H1 (cell line): ENCODE measurements at regions not wholly inside any gene's neighbourhood (a gene's known extent, or its start where the extent isn't known, plus 50 kb on each side); places are given as distances from the start of the nearest gene placed in this dataset.

Experiments
- CBX5 ChIP-seq: fragments of 300-800, 300-1000 bp; sonication (generic); IDR thresholded peaks from 2 replicates; pipeline ENCODE4 v1.7.1; 2016; ENCODE audit warnings: antibody characterized with exemption, low read length, low read depth
- JUND ChIP-seq: IDR thresholded peaks from 2 replicates; pipeline ENCODE4 v1.6.1; 2011; ENCODE audit warnings: mild to moderate bottlenecking, improper control_type of control experiment, low read length
- RAD21 ChIP-seq, 2 experiments: IDR thresholded peaks in 1 of 2; conservative IDR thresholded peaks in 1 of 2; 2 replicates each; pipeline ENCODE4 v1.6.1; 2011; ENCODE audit warnings: low read depth in 2 of 2, low read length in 2 of 2, improper control_type of control experiment in 1 of 2, inconsistent platforms in 1 of 2, mild to moderate bottlenecking in 1 of 2, moderate library complexity in 1 of 2

DNA sequence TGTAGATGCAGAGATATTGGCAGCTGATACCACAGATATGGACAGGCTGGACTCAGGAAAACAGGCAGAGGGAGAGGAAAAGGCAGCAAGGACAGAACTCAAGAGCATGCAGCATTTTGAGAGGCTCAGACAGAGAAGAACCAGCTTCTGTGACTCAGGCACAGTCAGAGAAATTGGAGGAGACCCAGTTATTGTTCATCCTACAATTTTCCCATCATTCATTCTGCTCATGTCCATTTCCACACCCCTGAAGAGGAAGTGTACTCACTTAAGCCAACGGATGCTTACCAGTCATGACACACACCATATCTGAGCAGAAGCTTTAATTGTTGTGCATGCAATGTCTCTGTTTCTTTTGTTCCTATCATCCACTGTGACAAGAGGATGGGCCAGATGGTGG is 359.8 kb upstream of the HTR2A start (continued):
- no peak for TF ChIP-seq CBX5
- TF ChIP-seq JUND, result no peak
- TF ChIP-seq RAD21 (IDR thresholded peaks at IDR 0.05 in 1 of 2, conservative IDR thresholded peaks at IDR 0.05 in 1 of 2; ENCODE audit: low read depth in 2 of 2, low read length in 2 of 2), result no peak
